Nephron progenitor cell (in vitro differentiated cells): ENCODE measurements at regions not wholly inside any gene's neighbourhood (a gene's known extent, or its start where the extent isn't known, plus 50 kb on each side); places are given as distances from the start of the nearest gene placed in this dataset.
A peak's percentile ranks its signal among the peaks of the same experiment; 100 is the strongest.

Experiments used
- DNase-seq: peaks from one replicate; pipeline ENCODE4 v3.0.0; 2021
- H3K27ac Mint-ChIP-seq: 2 replicates; pipeline ENCODE4 v1.8.0; 2021; ENCODE audit warnings: mild to moderate bottlenecking, moderate library complexity, mixed read lengths
- H3K27me3 Mint-ChIP-seq: 2 replicates; pipeline ENCODE4 v1.8.0; 2021; ENCODE audit warnings: mild to moderate bottlenecking, low read depth, mixed read lengths; ENCODE audit not compliant: poor library complexity
- H3K36me3 Mint-ChIP-seq: 2 replicates; pipeline ENCODE4 v1.8.0; 2021; ENCODE audit warnings: low read depth, mixed read lengths
- H3K4me1 Mint-ChIP-seq: 2 replicates; pipeline ENCODE4 v1.8.0; 2021; ENCODE audit warnings: mixed read lengths
- H3K4me3 Mint-ChIP-seq: 2 replicates; pipeline ENCODE4 v1.8.0; 2021; ENCODE audit warnings: mild to moderate bottlenecking, moderate library complexity, mixed read lengths
- H3K9me3 Mint-ChIP-seq: 2 replicates; pipeline ENCODE4 v1.8.0; 2021; ENCODE audit warnings: mild to moderate bottlenecking, moderate library complexity, mixed read lengths
- CTCF ChIP-seq: fragments of 200-600 bp; sonication (generic); IDR thresholded peaks from 2 replicates; pipeline ENCODE4 v1.5.0; 2021; ENCODE audit warnings: antibody characterized with exemption

- Mint-ChIP-seq H3K27ac (no peak overlapping the region), H3K27me3 (peaks cover 7% of the 10 kb centered on the region), H3K36me3 (no peaks in the 10 kb centered on the region), H3K4me1 (no peaks in the 10 kb centered on the region), H3K9me3 (no peaks in the 10 kb centered on the region), H3K4me3 (no peak overlapping the region)
- TF ChIP-seq CTCF, result no peak
- no peak for DNase-seq
Observed at GRCh38 chr1:63189677-63190076, 132.7 kb upstream of the FOXD3 start.

GRCh38 chr1:63190171-63190570, 132.2 kb upstream of the FOXD3 start:
- peaks cover 7% of the 10 kb centered on the region for H3K27me3 Mint-ChIP-seq
- no peak overlapping the region for H3K27ac Mint-ChIP-seq
- H3K4me1 Mint-ChIP-seq, result no peaks in the 10 kb centered on the region
- no peak for DNase-seq
- H3K9me3 Mint-ChIP-seq, result no peaks in the 10 kb centered on the region
- H3K4me3 Mint-ChIP-seq, result no peak overlapping the region
- H3K36me3 Mint-ChIP-seq, result no peaks in the 10 kb centered on the region
- TF ChIP-seq CTCF, result no peak

GRCh38 chr1:63198871-63199394, 123.4 kb upstream of the FOXD3 start:
- peaks cover 6% of the 10 kb centered on the region for H3K9me3 Mint-ChIP-seq
- no peak overlapping the region for H3K4me3 Mint-ChIP-seq
- H3K27me3 Mint-ChIP-seq, result peaks cover 58% of the 10 kb centered on the region
- no peak for TF ChIP-seq CTCF
- no peaks in the 10 kb centered on the region for H3K36me3 Mint-ChIP-seq
- H3K27ac Mint-ChIP-seq, result no peak overlapping the region
- peaks cover 5% of the 10 kb centered on the region for H3K4me1 Mint-ChIP-seq
- DNase-seq, result no peak

- Mint-ChIP-seq H3K4me1 (peaks cover 5% of the 10 kb centered on the region), H3K27ac (no peak overlapping the region), H3K4me3 (no peak overlapping the region), H3K36me3 (no peaks in the 10 kb centered on the region), H3K9me3 (peaks cover 6% of the 10 kb centered on the region), H3K27me3 (peaks cover 58% of the 10 kb centered on the region)
- TF ChIP-seq CTCF, result no peak
- peak; percentile 5 for DNase-seq
Observed at GRCh38 chr1:63199706-63200335, 122.5 kb upstream of the FOXD3 start.

- Mint-ChIP-seq H3K4me1 (peaks cover 5% of the 10 kb centered on the region), H3K27me3 (peaks cover 58% of the 10 kb centered on the region), H3K4me3 (no peak overlapping the region), H3K9me3 (peaks cover 6% of the 10 kb centered on the region), H3K27ac (no peak overlapping the region), H3K36me3 (no peaks in the 10 kb centered on the region)
- no peak for DNase-seq
- no peak for TF ChIP-seq CTCF
Observed at GRCh38 chr1:63200676-63201075, 121.7 kb upstream of the FOXD3 start.

GRCh38 chr1:63203641-63204040, 118.7 kb upstream of the FOXD3 start:
- no peak for TF ChIP-seq CTCF
- DNase-seq, result no peak
- no peaks in the 10 kb centered on the region for H3K36me3 Mint-ChIP-seq

More at GRCh38 chr1:63203641-63204040, 118.7 kb upstream of the FOXD3 start:
- no peak overlapping the region for H3K4me3 Mint-ChIP-seq
- peaks cover 7% of the 10 kb centered on the region for H3K9me3 Mint-ChIP-seq
- H3K4me1 Mint-ChIP-seq, result peaks cover 5% of the 10 kb centered on the region
- H3K27me3 Mint-ChIP-seq, result peaks cover 33% of the 10 kb centered on the region
- no peak overlapping the region for H3K27ac Mint-ChIP-seq
